Gastrocnemius medialis (tissue), 4 donors: ENCODE measurements at regions not wholly inside any gene's neighbourhood (a gene's known extent, or its start where the extent isn't known, plus 50 kb on each side); places are given as distances from the start of the nearest gene placed in this dataset.

Experiments used
- ATAC-seq, 2 donors: fragments of 150-250 bp; one replicate each; pipeline ENCODE4 v1.9.1; 2016
- DNase-seq, 2 donors: peaks; one replicate each; pipeline ENCODE4 v3.0.0-alpha.2; 2019
- H3K27ac ChIP-seq, 4 donors: fragments of 200-600 bp; sonication (generic); 1 replicate in 1 of 4; 2 replicates in 3 of 4; pipeline ENCODE4 v1.5.1; 2016 to 2018; ENCODE audit warnings: mild to moderate bottlenecking in 2 of 4, moderate library complexity in 1 of 4
- H3K27me3 ChIP-seq, 3 donors: fragments of 200-600 bp; sonication (generic) in 2 of 3; 1 replicate in 1 of 3; 2 replicates in 2 of 3; pipeline versions ENCODE4 v1.5.1 to v1.6.0; 2016 to 2019; ENCODE audit warnings: mild to moderate bottlenecking in 1 of 3, moderate library complexity in 1 of 3
- H3K36me3 ChIP-seq, 2 donors: fragments of 200-600 bp; sonication (generic) in 1 of 2; one replicate each; pipeline ENCODE4 v1.5.1; 2017 to 2018
- H3K4me1 ChIP-seq, 2 donors: fragments of 200-600 bp; sonication (generic) in 1 of 2; one replicate each; pipeline ENCODE4 v1.5.1; 2016 to 2017; ENCODE audit warnings: mild to moderate bottlenecking in 2 of 2
- H3K4me3 ChIP-seq, 4 donors: fragments of 200-600 bp; sonication (generic) in 3 of 4; 1 replicate in 1 of 4; 2 replicates in 3 of 4; pipeline ENCODE4 v1.5.1; 2016 to 2019; ENCODE audit warnings: mild to moderate bottlenecking in 2 of 4
- H3K9me3 ChIP-seq, 3 donors: fragments of 200-600 bp; sonication (generic) in 2 of 3; 1 replicate in 1 of 3; 2 replicates in 2 of 3; pipeline ENCODE4 v1.5.1; 2016 to 2019
- CTCF ChIP-seq, 5 experiments: fragments of 450-650 bp in 3 of 5; fragments of 200-600 bp in 2 of 5; sonication (generic) in 2 of 5; IDR thresholded peaks in 4 of 5; conservative IDR thresholded peaks in 1 of 5; 1 replicate in 4 of 5; 2 replicates in 1 of 5; pipeline ENCODE4 v1.5.1; 2016 to 2019; ENCODE audit warnings: antibody characterized with exemption in 5 of 5, mild to moderate bottlenecking in 3 of 5, moderate library complexity in 3 of 5
- POLR2A ChIP-seq, 2 donors: fragments of 450-650 bp; IDR thresholded peaks; one replicate each; pipeline ENCODE4 v1.6.1; 2017; ENCODE audit warnings: antibody characterized with exemption in 2 of 2, mild to moderate bottlenecking in 2 of 2, moderate library complexity in 2 of 2
- in situ Hi-C, 4 donors: fragments of 200-750 bp; cut with MboI; loops; one replicate each; pipeline versions ENCODE4 v1.15.0 to v1.8.0; 2017; ENCODE audit warnings: low sequenced_read_pairs in 4 of 4
- intact Hi-C: fragments of 100-400 bp; cut with DNase I; formaldehyde crosslinking; loops from one replicate; pipeline ENCODE4 v1.15.1; 2023; ENCODE audit warnings: low total_unique reads

GRCh38 chr2:234195516-234195915 is 145.0 kb downstream of the SPP2 start:
- in situ Hi-C loops, result no loop called here

GRCh38 chr2:234193977-234194563 is 143.6 kb downstream of the SPP2 start:
- intact Hi-C loops (no loop called here), in situ Hi-C loops (no loop called here)
- TF ChIP-seq POLR2A (IDR thresholded peaks at IDR 0.05) (no peak), CTCF (IDR thresholded peaks at IDR 0.05 in 4 of 5, conservative IDR thresholded peaks at IDR 0.05 in 1 of 5) (no peak)

More at GRCh38 chr2:234195516-234195915, 145.0 kb downstream of the SPP2 start:
- H3K4me3 ChIP-seq, result no peak overlapping the region
- no peak for ATAC-seq
- H3K9me3 ChIP-seq, result no peaks in the 10 kb centered on the region
- DNase-seq, result no peak
- intact Hi-C loops, result no loop called here
- no peak overlapping the region for H3K27ac ChIP-seq
- H3K27me3 ChIP-seq, result no peaks in the 10 kb centered on the region
- no peaks in the 10 kb centered on the region for H3K4me1 ChIP-seq
- no peak for TF ChIP-seq POLR2A (IDR thresholded peaks at IDR 0.05)
- TF ChIP-seq CTCF (IDR thresholded peaks at IDR 0.05 in 4 of 5, conservative IDR thresholded peaks at IDR 0.05 in 1 of 5), result no peak
- H3K36me3 ChIP-seq, result no peaks in the 10 kb centered on the region

GRCh38 chr2:234191819-234192407 is 141.4 kb downstream of the SPP2 start:
- intact Hi-C loops, result no loop called here
- Histone ChIP-seq H3K9me3 (no peaks in the 10 kb centered on the region), H3K4me1 (no peaks in the 10 kb centered on the region), H3K4me3 (no peak overlapping the region), H3K27ac (no peak overlapping the region), H3K27me3 (peaks cover 0 to 4% (median 0%) of the 10 kb centered on the region in 3 donors), H3K36me3 (no peaks in the 10 kb centered on the region)
- ATAC-seq (no peak), DNase-seq (no peak)
- TF ChIP-seq POLR2A (IDR thresholded peaks at IDR 0.05), result no peak
- no peak for TF ChIP-seq CTCF (IDR thresholded peaks at IDR 0.05 in 4 of 5, conservative IDR thresholded peaks at IDR 0.05 in 1 of 5)
- in situ Hi-C loops, result no loop called here

More at GRCh38 chr2:234193977-234194563, 143.6 kb downstream of the SPP2 start:
- Histone ChIP-seq H3K27ac (no peak overlapping the region), H3K4me3 (no peak overlapping the region), H3K4me1 (no peaks in the 10 kb centered on the region), H3K9me3 (no peaks in the 10 kb centered on the region), H3K36me3 (no peaks in the 10 kb centered on the region), H3K27me3 (no peaks in the 10 kb centered on the region)
- no peak for DNase-seq
- ATAC-seq, result no peak

GRCh38 chr2:234189786-234190300 is 139.3 kb downstream of the SPP2 start:
- Histone ChIP-seq H3K27me3 (peaks cover 0 to 4% (median 0%) of the 10 kb centered on the region in 3 donors), H3K9me3 (no peaks in the 10 kb centered on the region)
- intact Hi-C loops, result no loop called here

More at GRCh38 chr2:234189786-234190300, 139.3 kb downstream of the SPP2 start:
- TF ChIP-seq CTCF (IDR thresholded peaks at IDR 0.05 in 4 of 5, conservative IDR thresholded peaks at IDR 0.05 in 1 of 5), result no peak
- DNase-seq (no peak), ATAC-seq (no peak)
- in situ Hi-C loops, result no loop called here
- Histone ChIP-seq H3K27ac (no peak overlapping the region), H3K4me3 (no peak overlapping the region), H3K4me1 (no peaks in the 10 kb centered on the region), H3K36me3 (no peaks in the 10 kb centered on the region)
